ENCODE measurements at regions not wholly inside any gene's neighbourhood (a gene's known extent, or its start where the extent isn't known, plus 50 kb on each side); places are given as distances from the start of the nearest gene placed in this dataset.
"Not testable (repeated sequence)": the region's sequence is repeated elsewhere in the genome, so short reads cannot be mapped to it uniquely, and the experiment has no call there.

DNA sequence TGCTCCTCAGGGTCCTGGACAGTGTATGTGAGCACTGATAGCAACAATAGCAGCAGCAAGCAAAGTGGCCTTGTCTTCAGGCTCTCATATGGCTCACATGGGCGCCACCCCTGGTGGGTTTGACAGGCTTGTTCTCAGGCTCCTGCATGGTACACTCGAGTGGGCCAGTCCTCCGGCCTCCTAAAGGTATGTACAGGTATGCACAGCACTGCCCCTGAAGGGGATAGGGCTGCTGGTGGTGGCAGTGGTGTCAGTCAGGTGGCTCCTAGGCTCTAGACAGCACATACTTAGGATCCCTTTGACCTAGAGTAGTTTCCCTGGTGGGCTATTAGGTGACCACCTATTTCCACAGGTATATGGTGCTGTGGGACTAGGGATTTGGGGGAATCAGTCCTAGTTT, 79.8 kb downstream of the LGALS9B start:
- DNase-seq: not testable (repeated sequence)

DNA sequence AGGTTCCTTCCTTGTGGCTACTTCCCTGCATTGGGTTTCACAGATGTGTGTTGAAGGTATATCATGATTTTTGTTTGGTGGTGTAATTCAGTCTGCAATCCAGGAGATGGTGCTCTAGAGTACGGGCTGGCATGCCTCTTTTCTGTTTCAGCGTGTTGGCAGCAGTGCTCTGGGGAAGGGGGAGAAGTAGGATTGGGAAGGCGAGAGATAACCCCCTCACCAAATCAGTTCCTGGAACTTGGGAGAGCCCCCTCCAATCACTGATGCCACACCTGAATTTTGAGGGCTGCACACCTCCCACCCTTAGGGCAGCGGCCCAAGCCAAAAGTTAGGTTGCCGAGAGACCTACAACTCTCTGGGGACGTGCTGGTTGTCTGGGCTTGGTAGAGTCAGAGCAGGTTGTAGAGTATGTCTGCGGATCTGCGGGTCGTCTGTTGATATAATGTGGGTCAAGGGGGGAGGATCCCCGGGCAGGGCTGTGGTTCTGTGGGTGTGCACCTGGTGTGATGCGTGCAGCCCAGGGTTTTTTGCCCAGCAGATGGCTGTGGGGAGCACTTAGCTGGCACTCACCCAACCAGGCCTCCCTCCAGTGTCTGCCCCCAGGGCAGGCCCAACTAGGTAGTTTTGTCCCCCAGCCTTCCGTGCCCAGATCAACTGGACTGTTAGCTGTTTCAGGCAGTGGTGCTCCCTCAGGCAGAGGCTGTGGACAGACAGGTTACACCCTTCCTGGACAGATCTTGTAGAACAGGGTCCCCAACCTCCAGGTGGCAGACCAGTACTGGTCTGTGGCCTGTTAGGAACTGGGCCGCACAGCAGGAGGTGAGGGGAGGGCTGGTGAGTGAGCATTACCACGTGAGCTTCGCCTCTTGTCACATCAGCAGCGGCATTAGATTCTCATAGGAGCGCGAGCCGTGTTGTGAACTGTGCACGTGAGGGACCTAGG, 85.7 kb downstream of the LGALS9B start:
- DNase-seq: peak; percentile 47 to 66

- DNase-seq: not testable (repeated sequence)
Observed at GRCh38 chr17:20380625-20381024, 86.7 kb downstream of the LGALS9B start.

DNA sequence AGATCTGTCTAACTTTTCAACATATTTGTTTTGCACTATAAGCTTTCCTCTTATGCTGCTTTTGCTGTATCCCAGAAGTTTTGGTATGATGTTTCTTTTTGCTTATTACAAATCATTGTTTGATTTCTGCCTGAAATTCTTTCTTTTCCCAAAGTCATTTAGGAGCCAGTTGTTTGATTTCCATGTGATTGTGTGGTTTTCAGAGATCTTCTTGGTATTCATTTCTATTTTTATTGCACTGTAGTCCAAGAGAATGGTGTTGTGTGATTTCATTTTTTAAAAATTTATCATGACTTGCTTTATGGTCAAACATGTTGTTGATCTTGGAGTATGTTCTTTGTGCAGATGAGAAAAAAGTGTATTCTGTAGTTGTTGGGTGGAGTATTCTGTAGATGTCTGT, 88.1 kb downstream of the LGALS9B start:
- DNase-seq: not testable (repeated sequence)

GRCh38 chr17:20376642-20377041, 90.7 kb downstream of the LGALS9B start:
- DNase-seq: not testable (repeated sequence)

DNA sequence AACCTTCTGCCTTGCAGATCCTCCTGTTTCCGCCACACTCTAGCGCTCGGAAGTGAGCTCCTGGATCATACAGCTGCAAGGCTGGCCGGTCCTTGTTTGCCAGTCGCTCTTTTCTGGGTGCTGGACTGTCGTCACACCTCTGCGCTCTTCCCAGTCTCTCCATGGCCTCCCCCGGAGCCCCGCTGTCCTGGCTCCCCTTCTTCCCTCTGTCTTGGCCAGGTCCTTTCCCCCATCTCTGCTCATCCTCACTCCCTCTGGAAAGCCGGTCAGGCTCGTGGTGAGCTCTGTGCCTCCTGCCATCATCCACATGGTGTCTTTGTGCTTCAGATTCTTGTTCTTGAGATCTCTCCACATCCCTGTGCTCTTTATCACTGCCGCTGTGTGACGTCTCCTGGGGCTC, 91.6 kb downstream of the LGALS9B start:
- DNase-seq: not testable (repeated sequence)
